ENCODE measurements at regions not wholly inside any gene's neighbourhood (a gene's known extent, or its start where the extent isn't known, plus 50 kb on each side); places are given as distances from the start of the nearest gene placed in this dataset.
"Not testable (repeated sequence)": the region's sequence is repeated elsewhere in the genome, so short reads cannot be mapped to it uniquely, and the experiment has no call there.

- no peak for DNase-seq
Observed at GRCh38 chr7:410395-410910, 109.2 kb downstream of the PDGFA start.

- not testable (repeated sequence) for DNase-seq
Observed at GRCh38 chr7:411116-411515, 108.5 kb downstream of the PDGFA start.

- DNase-seq: no peak
Observed at GRCh38 chr7:411677-412312, 107.9 kb downstream of the PDGFA start.

- DNase-seq: no peak
Observed at GRCh38 chr7:412313-412710, 107.3 kb downstream of the PDGFA start.

GRCh38 chr7:414681-415560, 104.7 kb downstream of the PDGFA start:
- no peak for DNase-seq

GRCh38 chr7:415646-416525, 103.8 kb downstream of the PDGFA start:
- DNase-seq: no peak

- DNase-seq: no peak
Observed at GRCh38 chr7:416761-417624, 102.7 kb downstream of the PDGFA start.

- DNase-seq: no peak
Observed at GRCh38 chr7:417625-417889, 102.1 kb downstream of the PDGFA start.

- no peak for DNase-seq
Observed at GRCh38 chr7:417973-418601, 101.6 kb downstream of the PDGFA start.

- no peak for DNase-seq
Observed at GRCh38 chr7:418636-419280, 100.9 kb downstream of the PDGFA start.

- DNase-seq: no peak
Observed at GRCh38 chr7:420142-421093, 99.2 kb downstream of the PDGFA start.

- peak in 1 of 2 donors; percentile 4 for DNase-seq
Observed at GRCh38 chr7:421136-421991, 98.3 kb downstream of the PDGFA start.

- no peak for DNase-seq
Observed at GRCh38 chr7:422191-422885, 97.3 kb downstream of the PDGFA start.

GRCh38 chr7:422886-423225, 96.8 kb downstream of the PDGFA start:
- DNase-seq: no peak

GRCh38 chr7:423312-424260, 96.1 kb downstream of the PDGFA start:
- DNase-seq: no peak

- DNase-seq: no peak
Observed at GRCh38 chr7:424301-424935, 95.2 kb downstream of the PDGFA start.
